Lower leg skin (tissue), 3 donors: ENCODE measurements at regions not wholly inside any gene's neighbourhood (a gene's known extent, or its start where the extent isn't known, plus 50 kb on each side); places are given as distances from the start of the nearest gene placed in this dataset.

Experiments
- POLR2A ChIP-seq, 2 donors: fragments of 450-650 bp; IDR thresholded peaks; one replicate each; pipeline ENCODE4 v1.6.1; 2016 to 2017; ENCODE audit warnings: antibody characterized with exemption in 2 of 2, mild to moderate bottlenecking in 1 of 2, moderate library complexity in 1 of 2
- TF ChIP-seq, protein P1 (sequence below), 3 donors: fragments of 450-650 bp; IDR thresholded peaks; one replicate each; pipeline ENCODE4 v1.5.1; 2016; ENCODE audit warnings: antibody characterized with exemption in 3 of 3, mild to moderate bottlenecking in 3 of 3, moderate library complexity in 2 of 3

DNA sequence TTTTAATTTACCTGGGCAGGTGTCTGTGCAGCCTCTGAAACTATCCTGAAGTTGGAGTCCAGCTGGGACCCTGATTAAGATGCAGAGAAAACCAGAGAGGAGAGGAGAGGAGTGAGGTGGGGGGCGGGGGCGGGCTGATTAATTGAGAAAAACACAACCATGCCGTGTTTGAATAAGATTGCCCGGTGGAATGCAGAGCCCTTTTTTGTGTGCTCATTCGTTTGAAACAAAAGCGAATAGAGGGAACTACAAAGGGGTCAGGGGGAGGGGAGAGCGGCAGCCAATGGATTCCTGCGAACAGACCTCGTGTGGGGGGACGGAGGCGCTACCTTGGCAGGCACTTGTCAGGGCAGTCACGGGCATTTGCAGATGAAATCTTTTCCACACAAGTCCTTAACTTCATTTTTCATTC, 355.8 kb downstream of the SOX9 start:
- TF ChIP-seq, protein P1, sequence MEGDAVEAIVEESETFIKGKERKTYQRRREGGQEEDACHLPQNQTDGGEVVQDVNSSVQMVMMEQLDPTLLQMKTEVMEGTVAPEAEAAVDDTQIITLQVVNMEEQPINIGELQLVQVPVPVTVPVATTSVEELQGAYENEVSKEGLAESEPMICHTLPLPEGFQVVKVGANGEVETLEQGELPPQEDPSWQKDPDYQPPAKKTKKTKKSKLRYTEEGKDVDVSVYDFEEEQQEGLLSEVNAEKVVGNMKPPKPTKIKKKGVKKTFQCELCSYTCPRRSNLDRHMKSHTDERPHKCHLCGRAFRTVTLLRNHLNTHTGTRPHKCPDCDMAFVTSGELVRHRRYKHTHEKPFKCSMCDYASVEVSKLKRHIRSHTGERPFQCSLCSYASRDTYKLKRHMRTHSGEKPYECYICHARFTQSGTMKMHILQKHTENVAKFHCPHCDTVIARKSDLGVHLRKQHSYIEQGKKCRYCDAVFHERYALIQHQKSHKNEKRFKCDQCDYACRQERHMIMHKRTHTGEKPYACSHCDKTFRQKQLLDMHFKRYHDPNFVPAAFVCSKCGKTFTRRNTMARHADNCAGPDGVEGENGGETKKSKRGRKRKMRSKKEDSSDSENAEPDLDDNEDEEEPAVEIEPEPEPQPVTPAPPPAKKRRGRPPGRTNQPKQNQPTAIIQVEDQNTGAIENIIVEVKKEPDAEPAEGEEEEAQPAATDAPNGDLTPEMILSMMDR (IDR thresholded peaks at IDR 0.05), result no peak
- no peak for TF ChIP-seq POLR2A (IDR thresholded peaks at IDR 0.05)
